Bronchial epithelial cell (primary cell): ENCODE measurements at regions not wholly inside any gene's neighbourhood (a gene's known extent, or its start where the extent isn't known, plus 50 kb on each side); places are given as distances from the start of the nearest gene placed in this dataset.

Experiments used
- DNase-seq: peaks from one replicate; pipeline ENCODE4 v3.0.0-alpha.2; 2010; ENCODE audit warnings: low read depth
- FAIRE-seq: peaks from 2 replicates; lab custom pipeline; 2011; peaks lifted over from hg19 to GRCh38; lab: Jason Lieb, UNC
- H3K27me3 ChIP-seq: 2 replicates; pipeline ENCODE4 v1.5.1; 2011; ENCODE audit warnings: low read length; ENCODE audit not compliant: control insufficient read depth, insufficient read depth
- H3K36me3 ChIP-seq: 2 replicates; pipeline ENCODE4 v1.5.1; 2011; ENCODE audit warnings: low read length; ENCODE audit not compliant: control insufficient read depth, insufficient read depth
- H3K4me3 ChIP-seq: 2 replicates; pipeline ENCODE4 v1.5.1; 2011; ENCODE audit warnings: mild to moderate bottlenecking, low read depth, low read length, control low read depth
- TF ChIP-seq, protein P1 (sequence below): IDR thresholded peaks from 2 replicates; pipeline ENCODE4 v1.5.1; 2011; ENCODE audit warnings: mild to moderate bottlenecking, moderate library complexity, low read length, control low read depth, inconsistent platforms; ENCODE audit not compliant: insufficient read depth, severe bottlenecking

DNA sequence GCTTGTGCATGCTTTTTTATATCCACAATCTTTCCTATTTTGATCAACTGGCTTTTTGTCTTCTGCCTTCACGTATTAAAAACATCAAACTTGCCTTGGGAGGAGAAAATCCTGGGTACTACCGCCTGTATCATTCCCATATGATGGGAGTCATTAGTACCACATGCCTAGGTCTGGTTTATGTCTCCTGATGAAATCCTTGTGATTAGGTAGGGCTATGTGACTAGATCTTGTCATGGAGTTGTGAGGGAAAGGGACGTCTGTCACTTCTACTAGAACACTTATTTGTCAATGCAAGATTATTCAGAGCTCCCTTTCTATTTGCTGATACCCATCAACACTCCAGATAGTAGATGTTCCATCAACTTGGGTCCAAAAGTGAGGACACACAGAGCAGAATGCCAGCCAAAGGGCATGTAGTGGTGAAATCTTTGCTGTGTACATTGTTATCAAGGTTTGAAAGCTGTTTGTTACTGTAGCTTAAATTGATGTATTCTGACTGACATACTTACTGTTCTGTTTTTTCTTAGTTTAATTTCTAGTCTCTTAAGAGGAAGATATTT is 621.8 kb upstream of the NR5A2 start:
- TF ChIP-seq, protein P1, sequence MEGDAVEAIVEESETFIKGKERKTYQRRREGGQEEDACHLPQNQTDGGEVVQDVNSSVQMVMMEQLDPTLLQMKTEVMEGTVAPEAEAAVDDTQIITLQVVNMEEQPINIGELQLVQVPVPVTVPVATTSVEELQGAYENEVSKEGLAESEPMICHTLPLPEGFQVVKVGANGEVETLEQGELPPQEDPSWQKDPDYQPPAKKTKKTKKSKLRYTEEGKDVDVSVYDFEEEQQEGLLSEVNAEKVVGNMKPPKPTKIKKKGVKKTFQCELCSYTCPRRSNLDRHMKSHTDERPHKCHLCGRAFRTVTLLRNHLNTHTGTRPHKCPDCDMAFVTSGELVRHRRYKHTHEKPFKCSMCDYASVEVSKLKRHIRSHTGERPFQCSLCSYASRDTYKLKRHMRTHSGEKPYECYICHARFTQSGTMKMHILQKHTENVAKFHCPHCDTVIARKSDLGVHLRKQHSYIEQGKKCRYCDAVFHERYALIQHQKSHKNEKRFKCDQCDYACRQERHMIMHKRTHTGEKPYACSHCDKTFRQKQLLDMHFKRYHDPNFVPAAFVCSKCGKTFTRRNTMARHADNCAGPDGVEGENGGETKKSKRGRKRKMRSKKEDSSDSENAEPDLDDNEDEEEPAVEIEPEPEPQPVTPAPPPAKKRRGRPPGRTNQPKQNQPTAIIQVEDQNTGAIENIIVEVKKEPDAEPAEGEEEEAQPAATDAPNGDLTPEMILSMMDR, result no peak
- no peak overlapping the region for H3K4me3 ChIP-seq
- H3K36me3 ChIP-seq, result no peaks in the 10 kb centered on the region
- H3K27me3 ChIP-seq, result no peaks in the 10 kb centered on the region
- DNase-seq, result no peak
- FAIRE-seq, result no peak

DNA sequence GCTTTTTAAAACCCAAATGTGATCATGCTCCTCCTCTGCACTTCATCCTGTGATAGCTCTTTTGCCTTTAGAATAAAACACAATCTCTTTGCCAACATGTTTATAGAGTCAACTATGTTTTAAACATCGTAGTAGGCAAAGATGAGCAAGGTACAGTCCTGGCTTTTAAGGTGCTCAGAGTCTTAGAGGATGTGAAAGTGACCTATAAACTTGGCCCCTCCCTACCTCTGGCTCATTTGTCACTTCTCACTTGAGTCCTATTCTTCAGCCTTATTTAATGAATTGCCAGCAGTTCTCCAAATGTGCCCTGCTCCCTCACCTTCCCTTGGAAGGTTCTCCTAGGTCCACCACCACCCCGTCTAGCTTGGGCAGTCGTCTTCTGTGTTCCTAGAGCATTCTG is 617.0 kb upstream of the NR5A2 start:
- DNase-seq, result no peak
- Histone ChIP-seq H3K4me3 (no peak overlapping the region), H3K36me3 (no peaks in the 10 kb centered on the region), H3K27me3 (peaks cover 2% of the 10 kb centered on the region)
- FAIRE-seq, result peak; percentile 13
- TF ChIP-seq, protein P1, result no peak

DNA sequence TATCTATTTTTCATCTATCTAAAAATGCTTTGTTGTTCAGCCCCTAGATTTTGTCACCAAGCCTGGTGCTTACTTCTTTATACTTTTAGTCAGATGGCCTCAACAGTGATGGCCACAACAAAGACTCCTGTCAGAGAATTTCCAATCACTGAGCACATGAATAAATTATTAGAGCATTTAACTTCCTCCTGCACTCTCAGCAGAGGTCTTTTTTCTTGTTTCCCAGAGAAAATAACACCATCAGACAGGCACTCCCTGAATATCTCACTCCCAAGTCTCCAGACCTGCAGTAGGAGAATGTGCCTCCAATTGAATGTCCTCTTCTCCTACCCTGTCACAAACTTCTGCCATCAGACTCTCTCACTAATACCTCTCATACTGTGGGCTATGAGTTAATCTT is 616.0 kb upstream of the NR5A2 start:
- TF ChIP-seq, protein P1, result no peak
- Histone ChIP-seq H3K4me3 (no peak overlapping the region), H3K36me3 (no peaks in the 10 kb centered on the region), H3K27me3 (peaks cover 2% of the 10 kb centered on the region)
- FAIRE-seq, result no peak
- DNase-seq, result no peak

DNA sequence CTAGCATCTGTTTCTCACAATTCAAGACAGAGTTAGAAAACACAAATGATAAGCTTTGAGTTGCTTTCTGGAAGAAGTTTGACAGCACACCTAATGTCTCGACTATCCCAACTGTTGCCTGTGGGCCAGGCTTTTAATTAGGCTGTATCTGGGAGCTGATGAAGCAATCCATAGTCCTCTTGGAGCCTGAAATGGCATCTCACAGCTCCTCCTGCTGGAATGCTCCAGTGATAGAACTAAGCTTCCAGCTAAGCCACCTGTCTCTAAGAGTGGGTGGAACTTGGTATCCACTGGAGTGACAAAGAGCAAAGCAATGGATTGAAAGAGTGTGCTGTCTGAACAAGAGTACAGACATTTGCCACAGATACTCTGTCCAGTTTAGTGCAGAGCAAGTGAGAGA is 605.3 kb upstream of the NR5A2 start:
- FAIRE-seq, result peak; percentile 80
- peak; percentile 71 for DNase-seq
- TF ChIP-seq, protein P1, result peak; percentile 70
- Histone ChIP-seq H3K4me3 (no peak overlapping the region), H3K36me3 (no peaks in the 10 kb centered on the region), H3K27me3 (no peaks in the 10 kb centered on the region)

DNA sequence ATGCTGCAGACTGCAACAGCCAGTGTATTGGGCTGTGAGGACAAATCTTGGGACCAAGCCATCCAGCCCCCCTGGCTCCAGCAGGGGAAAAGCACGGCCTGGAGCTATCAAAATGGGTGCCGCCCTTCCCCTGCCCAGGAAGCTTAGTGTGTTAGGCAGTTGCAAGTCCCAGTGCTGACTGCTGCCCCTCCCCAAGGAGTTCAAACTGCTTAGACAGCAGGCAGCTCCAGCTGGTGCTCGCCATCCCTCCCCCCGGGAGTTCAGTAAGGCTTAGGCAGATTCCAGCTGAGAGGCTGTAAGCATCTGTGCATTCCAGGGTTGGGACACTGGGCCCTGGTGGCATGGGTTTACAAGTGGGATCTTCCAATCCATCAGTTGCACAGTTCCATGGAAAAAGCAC is 579.6 kb upstream of the NR5A2 start:
- FAIRE-seq (no peak), DNase-seq (no peak)
- Histone ChIP-seq H3K4me3 (no peak overlapping the region), H3K36me3 (no peaks in the 10 kb centered on the region), H3K27me3 (no peaks in the 10 kb centered on the region)
- TF ChIP-seq, protein P1, result no peak

DNA sequence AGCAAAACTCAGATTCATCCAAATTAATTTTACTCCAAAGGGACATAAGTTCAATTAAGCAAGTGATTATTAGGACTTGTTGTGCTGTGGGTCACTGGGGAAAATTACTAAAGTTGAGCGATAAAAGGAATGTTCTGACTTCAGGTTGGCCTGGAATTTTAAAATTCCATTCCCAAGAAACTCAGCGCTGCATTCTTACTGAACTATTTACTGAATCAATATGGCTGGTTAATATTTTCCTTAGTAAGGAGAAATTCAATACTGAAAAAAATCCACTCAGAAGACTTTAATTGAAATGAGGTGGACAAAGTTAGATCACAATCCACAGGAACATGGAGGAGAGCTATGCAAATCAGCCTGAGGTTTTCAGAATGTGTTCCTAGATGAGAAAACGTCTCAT is 578.9 kb upstream of the NR5A2 start:
- Histone ChIP-seq H3K27me3 (peaks cover 1% of the 10 kb centered on the region), H3K36me3 (no peaks in the 10 kb centered on the region), H3K4me3 (no peak overlapping the region)
- no peak for DNase-seq
- TF ChIP-seq, protein P1, result no peak
- FAIRE-seq, result no peak
